ENCODE measurements at regions not wholly inside any gene's neighbourhood (a gene's known extent, or its start where the extent isn't known, plus 50 kb on each side); places are given as distances from the start of the nearest gene placed in this dataset.

DNA sequence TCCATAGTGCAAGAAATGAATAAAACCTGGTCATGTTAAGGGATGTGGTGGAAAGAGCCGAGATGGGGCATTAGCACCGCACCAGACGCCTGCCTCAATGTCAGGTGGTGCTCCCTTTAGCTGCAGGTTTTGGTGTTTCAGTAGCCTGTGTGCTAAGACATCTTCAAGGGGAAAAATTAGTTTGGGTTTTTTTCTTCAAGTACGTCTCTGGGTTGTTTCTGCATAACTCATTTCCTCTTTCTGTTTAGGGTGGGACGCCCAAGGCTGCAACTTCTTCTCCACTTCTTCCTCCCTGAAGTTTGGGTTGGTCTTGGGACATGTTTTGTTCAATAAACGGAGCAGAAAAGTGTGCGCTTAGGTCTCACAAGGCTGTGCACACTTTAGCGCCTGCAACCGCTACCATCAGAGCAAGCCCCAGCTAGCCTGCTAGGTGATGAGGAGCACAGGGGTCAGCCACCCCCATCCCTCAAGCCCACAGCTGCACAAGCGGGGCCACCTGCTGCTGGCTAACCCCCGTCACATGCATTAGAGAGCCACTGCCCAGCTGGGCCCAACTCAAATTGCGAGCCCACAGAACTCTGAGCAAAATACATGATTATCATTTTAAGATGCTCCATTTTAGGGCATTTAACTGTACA lies 1495.7 kb downstream of the TBC1D22A start:
- no peak for DNase-seq (ENCODE audit: low read depth in 2 of 2)

DNA sequence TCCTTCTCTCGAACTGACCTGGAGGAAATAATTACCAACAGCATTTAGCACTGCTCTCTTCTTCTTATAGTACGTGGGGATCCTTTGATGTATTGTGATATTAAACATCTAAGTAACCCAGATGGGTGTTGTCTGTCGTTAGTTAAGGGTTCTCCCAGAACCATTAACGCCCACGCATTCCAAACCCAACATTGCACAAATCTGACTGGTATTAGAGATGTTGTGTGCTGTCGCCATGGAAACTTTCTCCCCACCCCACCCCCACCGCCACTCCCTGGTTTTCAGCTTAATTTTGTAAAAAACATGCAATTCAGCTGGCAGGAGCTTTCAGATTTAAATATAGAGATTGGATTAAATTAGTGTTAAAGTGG lies 1495.2 kb downstream of the TBC1D22A start:
- DNase-seq (ENCODE audit: low read depth in 2 of 2), result no peak

DNA sequence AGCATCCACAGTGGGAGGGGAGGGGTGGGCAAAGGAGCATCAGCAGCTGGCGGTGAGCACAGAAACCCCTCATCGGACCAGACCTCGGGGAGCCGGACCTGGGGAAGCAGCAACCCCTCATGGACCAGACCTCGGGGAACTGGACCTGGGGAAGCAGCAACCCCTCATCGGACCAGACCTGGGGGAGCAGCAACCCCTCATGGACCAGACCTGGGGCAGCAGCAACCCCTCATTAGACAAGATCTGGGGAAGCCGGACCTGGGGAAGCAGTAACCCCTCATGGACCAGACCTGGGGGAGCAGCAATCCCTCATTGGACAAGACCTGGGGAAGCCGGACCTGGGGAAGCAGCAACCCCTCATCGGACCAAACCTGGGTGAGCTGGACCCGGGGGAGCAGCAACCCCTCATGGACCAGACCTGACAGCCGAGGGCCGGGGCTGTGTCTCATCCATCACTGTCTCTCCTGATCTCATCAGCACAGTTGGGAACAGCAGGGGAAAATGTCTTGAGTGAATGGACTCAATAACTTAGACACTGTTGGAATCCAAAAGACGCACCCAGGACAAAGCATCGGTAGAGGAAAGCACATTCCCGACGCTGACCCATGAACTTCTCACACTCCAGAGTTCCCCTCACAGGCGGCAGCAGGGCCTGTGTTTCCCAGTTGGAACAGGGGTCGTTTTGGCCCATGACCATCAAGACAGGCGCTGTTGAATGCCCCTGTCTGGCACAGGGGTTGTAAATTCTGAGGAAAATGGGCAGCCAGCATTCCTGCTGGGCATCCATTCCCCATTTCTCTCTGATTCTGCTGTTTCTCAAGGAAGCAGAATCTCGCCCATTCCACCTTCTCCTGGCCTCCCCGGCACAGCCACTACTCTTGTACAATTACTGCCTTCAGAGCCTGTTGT lies 1494.6 kb downstream of the TBC1D22A start:
- no peak for DNase-seq (ENCODE audit: low read depth in 2 of 2)

DNA sequence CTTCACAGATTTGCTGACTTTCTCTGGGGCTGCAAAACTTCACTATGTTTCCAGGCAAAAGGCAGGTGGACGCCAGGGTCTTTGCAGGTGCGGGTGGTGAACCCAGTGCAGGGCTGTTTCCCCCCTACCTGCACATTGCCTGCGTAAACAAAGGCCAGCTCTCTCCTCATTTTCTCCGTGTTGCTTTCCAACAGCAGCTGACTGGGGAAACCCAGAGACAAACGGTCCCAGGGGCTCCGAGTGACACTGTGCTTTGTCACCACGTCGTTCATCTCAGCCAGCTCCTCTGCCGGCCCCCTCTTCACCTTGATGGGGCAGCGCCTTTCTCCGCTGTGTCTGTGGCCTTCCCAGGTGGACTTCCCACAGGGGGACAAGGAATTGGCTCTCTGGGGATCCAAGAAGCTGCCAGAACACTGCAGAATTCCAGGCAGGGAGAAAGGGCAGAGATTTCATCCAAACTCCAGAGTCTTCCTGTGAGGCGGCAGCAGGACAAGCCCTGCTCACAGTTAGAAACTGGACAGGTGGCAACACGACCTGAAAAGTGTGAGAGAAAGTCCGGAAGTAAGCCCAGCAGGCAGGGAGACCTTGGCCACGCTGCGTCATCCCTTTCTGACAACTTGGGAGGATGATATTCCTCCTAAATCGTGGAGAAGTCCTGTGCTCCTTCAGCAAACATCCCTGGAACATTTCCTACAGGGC lies 1493.7 kb downstream of the TBC1D22A start:
- DNase-seq (ENCODE audit: low read depth in 2 of 2), result no peak

DNA sequence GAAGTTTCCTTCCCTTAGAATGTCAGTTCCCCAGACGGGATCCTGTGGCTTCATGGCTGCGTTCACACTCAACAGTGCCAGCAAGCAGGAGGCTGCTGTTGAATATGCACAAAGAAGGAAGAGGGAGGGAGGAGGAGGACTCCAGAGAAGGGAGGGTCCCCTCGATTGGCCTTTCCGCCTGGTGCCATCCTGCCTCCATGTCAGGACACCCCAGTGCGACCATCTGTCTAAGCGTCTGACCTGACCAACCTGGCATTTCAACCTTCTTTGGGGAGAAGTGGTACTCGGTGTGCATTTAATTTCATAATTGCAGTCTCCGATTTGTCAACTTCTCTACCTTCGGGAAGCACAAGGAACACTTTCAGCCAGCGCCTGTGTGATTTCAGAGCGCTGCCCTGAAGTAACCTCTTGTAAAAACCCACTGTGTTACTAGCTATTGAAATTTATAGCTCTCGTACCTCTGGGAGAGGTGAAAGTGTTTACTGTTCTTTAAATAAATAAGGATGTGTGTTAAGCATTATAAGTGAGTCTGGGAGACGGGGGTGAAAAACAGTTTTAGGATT lies 1491.9 kb downstream of the TBC1D22A start:
- no peak for DNase-seq (ENCODE audit: low read depth in 2 of 2)

DNA sequence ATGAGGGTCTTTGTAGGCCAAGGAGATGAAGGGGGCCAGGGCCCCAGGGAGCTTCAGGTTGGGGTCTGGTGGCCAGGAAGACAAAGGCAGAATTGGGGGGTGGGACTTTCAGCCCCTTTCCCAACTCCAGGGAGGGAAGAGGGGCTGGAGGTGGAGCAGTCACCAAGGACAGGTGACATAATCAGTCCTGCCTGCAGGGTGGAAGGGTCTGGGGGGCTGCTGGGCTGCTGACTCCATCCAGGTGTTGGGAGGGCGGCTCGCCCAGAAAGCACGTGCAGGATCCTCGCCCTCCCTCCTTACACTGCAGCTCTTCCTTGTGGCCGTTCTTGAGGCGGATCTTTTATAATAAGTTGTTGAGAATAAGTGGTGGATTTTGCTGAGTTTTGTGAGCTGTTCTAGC lies 1491.1 kb downstream of the TBC1D22A start:
- DNase-seq (ENCODE audit: low read depth in 2 of 2), result no peak

DNA sequence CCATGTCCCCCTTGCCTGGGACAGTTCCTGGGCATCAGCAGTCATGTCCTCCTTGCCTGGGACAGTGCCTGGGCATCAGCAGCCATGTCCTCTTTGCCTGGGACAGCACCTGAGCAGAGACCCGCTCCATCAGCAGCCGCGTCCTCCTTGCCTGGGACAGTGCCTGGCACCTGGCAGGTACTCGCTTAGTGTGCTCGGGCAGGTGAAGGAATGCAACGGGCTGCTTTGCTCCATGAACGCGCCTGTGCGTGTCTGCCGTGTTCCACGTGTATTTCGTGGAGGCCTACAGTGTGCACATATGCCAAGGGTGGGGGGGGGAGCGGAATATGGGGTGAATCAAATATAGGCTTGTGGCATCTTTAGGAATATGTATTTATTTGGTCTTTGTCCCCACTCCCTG lies 1490.7 kb downstream of the TBC1D22A start:
- no peak for DNase-seq (ENCODE audit: low read depth in 2 of 2)

DNA sequence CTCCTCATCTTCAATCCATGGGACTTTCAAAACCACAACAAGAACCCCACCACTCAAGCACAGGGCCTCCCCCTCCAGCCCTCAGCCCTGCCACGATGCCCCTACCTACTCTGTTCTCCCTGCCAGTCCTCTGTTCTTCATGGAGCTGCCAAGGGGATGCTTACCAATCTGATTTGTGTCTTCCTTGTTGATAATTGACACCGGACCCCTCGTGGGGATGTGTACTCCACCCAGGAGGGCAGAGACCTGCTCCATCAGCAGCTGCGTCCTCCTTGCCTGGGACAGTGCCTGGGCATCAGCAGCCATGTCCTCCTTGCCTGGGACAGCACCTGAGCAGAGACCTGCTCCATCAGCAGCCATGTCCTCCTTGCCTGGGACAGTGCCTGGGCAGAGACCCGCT lies 1489.2 kb downstream of the TBC1D22A start:
- DNase-seq (ENCODE audit: low read depth in 2 of 2), result no peak

DNA sequence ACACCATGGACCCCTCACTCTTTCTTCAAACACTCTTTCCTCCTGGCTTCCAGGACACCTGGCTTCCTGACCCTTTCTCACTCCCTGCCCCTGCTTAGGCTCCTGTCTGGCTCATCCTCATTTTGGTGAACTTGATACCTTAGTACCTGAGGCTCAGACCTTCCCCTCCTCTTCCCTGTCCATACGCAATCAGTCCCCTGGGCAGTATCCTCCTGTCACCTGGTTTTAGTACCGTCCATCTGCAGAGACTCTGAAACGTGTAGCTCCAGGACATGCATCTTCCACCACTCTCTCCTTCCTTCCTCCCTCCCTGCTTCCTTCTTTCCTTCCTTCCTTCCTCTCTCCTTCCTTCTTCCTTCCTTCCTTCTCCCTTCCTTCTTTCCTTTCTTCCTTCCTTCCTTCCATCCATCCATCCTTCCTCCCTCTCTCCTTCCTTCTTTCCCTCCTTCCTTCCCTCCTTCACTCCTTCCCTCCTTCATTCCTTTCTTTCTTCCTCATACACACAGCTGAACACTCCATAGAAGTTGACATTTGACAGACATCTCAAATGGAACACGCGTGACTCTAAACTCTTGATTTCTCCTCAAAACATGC lies 1488.6 kb downstream of the TBC1D22A start:
- no peak for DNase-seq (ENCODE audit: low read depth in 2 of 2)

DNA sequence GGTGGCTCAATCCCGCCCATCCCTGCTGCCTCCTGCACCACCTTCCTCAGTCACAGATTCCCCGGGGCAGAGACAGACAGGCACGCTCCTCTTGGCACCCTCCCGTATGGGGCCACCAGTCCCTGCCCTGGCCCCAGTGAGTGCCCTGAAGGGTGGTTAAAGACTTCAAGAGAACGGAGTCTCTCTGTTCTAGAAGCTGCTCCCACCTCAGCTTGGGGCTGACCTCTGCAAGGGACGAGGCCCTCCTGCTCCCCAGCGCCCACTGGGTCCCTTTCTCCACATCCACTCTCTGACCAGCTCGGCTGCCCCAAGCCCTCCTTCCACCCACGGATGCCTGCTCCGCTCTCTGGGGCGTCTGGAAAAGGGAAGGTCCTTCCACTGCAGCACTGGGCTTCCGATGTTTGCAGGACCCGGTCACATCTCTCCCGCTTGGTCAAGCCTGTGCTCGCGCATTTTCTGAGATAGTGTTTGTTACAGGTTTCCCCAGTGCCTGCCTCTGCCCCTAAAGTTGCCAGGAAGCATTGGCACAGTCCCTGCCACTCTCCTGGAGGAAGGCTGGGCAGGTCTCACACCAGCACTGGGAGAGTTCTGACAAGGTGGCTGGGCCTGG lies 1487.9 kb downstream of the TBC1D22A start:
- no peak for DNase-seq (ENCODE audit: low read depth in 2 of 2)

DNA sequence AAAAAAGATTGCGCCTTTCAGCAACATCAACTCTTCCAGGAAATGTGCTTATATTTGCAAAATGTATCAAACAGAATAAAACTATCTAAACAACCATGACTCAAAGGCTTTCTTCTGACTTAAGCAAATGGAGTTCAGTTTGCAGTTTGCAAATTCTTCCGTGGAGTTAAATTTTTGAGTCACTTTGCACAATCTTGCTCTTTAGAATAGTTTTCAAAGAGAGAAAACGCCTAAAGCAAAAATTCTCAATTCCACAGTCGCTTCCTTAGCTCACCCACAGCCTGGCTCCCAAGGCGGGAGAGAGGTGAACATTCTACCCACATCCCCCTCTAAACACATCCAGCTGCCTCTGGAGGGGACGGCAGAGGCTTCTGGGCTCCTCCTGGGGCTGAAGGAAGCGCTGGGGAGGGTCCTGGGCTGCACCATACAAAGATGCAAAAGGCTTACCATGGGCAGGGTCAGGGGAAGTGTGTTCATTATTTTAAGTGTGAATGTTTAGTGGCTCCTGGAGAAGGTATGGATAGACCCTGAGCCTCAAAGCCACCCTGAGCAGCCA lies 1487.3 kb downstream of the TBC1D22A start:
- DNase-seq (ENCODE audit: low read depth in 2 of 2), result no peak

DNA sequence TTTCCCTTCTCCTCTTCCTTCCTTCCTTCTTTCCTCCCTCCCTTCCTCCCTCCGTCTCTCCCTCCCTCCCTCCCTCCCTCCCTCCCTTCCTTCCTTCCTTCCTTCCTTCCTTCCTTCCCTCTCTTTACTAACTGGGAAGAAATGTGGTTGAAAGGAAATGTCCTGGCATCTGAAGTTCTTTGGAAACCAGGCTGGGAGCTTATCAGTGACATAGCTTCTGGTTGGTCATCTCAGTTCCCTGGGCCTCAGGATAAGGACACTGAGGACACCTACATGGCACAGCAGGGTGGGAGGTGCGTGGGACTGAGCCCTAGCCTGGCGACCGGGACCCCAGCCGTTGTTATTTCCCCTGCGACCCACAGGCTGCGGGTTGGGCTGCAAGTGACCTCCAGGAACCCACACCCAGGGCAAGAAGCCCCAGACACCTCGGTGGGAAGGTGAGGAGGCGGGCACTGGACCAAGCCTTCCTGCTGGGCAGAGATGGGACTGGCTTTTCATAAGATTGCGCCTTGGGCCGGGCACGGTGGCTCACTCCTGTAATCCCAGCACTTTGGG lies 1486.5 kb downstream of the TBC1D22A start:
- DNase-seq (ENCODE audit: low read depth in 2 of 2), result no peak

DNA sequence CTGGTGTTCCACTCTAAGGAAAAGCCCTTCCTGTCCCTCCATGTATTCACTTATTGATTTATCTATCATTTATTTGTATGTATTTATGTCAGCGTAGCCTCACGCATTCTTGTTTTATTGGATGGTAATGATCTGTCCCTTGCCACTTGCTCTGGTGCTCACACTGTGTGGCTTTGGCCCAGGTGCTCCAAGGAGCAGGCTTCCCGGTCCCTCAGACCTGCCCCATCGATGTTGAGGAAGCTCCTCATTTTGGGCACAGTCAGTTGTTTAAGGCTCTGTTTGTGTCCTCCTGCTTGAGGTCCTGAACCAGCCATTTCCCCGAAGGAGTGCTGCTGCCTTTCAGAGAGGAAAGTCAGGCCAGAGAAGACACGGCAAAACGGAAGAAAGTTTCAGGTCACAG lies 1485.4 kb downstream of the TBC1D22A start:
- DNase-seq (ENCODE audit: low read depth in 2 of 2), result no peak

DNA sequence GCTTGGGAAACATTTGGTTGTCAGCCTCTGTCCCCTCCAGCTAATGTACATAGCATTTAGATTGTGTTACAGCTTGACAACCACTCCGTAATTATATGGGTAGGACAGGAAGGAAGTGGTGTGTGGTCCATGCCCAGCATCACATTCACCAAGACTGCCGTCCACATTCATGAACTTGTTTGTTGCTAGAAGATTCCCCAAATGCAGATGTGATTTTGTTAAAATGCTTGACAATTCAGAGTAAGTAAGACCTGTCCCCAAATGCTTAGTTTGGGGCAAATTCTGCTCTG lies 1482.7 kb downstream of the TBC1D22A start:
- no peak for DNase-seq (ENCODE audit: low read depth in 2 of 2)

DNA sequence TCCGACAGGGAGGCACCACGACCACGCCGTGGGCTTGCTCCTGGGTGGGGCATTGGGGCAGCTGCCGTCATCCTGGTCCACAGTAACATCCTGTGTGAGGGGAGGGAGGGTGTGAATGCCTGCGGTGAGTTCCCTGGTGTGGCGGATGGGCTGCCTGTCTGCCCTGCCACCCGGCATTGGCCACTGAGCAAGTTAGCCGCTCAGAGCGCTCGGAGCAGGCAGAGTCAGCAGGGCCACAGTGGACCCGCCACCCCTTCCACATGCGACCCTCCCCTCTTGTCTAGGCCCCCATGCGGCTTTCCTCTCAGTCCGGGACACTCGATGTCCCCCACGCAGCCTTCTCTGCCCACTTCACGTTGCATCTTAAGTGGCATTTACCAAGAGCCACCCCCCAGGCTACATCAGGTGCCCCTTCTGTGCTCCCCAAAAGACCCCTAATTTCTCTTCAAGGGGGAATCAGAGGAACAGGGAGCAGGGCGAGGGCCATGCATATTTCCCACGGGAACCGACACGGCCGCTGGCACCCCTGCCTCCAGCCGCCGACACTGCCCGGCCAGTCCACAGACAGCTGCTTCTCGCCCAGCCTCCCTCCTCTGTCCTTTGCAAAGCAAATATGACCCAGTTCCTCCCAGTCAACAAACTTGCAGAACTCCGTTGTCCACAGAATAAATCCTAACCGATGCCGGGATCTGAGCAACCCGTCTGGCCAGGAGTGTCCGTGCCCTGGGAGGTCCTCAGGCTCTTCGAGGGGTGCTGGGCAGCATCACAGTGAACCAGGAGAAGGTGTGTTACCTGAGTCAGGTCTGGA lies 1482.1 kb downstream of the TBC1D22A start:
- DNase-seq (ENCODE audit: low read depth in 2 of 2), result no peak

DNA sequence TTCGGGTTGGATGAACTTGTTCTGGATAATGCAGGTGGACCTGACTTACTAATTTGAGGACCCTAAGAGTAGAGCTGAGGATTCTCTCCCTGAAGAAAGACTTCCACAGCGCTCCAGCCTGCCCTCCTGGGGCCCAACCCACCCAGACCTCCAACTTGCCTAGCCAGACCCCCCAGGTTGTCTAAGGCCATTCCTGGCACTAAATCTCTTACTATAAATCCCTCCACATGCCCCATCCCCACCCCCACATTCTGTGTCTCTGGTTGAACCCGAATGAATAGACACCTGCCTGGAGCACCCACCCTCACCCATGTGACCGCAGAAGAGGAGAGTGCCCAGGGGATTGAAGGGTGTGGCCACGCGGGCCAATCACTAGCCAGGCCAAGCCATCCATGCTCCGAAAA lies 1480.0 kb downstream of the TBC1D22A start:
- no peak for DNase-seq (ENCODE audit: low read depth in 2 of 2)

DNA sequence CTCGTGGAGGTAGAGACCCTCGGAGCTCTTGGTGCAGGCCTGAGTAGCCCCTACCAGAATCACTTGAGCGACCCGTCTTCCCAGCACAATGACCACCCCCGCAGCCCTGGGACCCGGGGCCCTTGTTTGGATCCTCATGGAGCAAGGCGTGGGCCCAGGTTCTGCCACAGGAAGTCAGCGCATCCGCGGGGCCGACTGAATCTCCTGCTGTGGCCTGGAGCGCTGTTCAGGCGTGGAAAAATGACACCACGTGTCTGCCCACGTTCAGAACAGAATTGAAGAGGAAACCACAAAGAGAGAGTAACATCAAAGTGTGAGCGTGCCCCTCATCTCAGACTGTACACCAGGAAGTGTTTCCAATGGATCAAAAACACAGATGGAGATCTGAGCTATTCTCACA lies 1479.2 kb downstream of the TBC1D22A start:
- DNase-seq (ENCODE audit: low read depth in 2 of 2), result no peak

DNA sequence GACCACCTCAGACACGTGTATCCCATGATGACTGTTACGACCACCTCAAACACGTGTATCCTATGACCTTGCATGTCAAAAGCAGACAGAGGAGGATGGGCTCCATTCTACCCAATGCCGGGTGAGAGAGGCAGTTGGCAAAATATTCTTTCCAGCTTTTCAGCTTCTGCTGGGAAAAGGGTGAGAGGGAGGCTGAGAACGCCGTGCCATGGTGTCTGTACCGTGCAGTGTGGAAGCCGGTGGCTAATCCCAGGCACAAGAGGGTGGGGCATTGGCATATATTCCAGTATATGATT lies 1478.4 kb downstream of the TBC1D22A start:
- DNase-seq (ENCODE audit: low read depth in 2 of 2), result no peak

DNA sequence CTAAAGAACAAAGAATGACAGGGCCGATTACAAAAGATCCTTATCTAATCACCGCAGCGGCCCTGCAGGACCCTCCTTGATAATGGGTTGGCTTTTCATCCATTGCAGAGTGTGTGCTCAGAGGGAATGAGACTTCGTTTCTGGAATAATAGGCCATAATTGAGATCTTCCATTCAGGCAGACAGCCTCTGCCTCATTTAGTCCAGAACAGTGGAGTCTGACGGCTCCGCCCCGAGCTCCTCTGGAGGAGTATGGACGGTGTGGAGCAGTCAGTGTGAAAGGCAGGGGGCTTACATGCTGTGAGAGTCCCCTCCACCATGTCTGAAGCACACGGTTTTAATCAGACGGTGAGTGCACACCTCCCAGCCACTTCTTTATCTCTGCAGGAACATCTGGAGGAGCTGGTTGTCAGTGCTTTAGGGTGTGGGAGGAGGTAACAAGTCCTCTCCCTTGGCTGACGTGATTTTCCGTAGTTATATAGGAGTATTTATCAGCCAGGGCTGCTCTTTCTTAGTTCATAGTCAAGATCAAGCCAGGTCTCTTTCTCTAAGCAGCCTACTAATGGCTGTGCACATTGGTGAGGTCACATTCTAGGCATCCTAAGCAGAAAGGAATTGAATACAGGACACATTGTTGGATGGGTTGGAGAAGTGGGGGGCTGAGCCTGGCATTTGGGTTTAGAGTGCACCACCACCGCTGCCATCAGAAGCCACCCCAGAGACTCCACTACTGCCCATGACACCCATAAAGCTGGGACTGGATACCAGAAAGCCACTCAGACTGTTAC lies 1477.9 kb downstream of the TBC1D22A start:
- DNase-seq (ENCODE audit: low read depth in 2 of 2), result no peak
